ENCODE measurements at regions not wholly inside any gene's neighbourhood (a gene's known extent, or its start where the extent isn't known, plus 50 kb on each side); places are given as distances from the start of the nearest gene placed in this dataset.
A peak's percentile ranks its signal among the peaks of the same experiment; 100 is the strongest.
"Not testable (repeated sequence)": the region's sequence is repeated elsewhere in the genome, so short reads cannot be mapped to it uniquely, and the experiment has no call there.

GRCh38 chr20:11700831-11701230 lies 216.9 kb upstream of the BTBD3 start:
- H3K4me3 ChIP-seq (ENCODE audit: low read depth, low read length), result no peak overlapping the region
- no peaks in the 10 kb centered on the region for H3K27me3 ChIP-seq (ENCODE audit: control insufficient read depth, insufficient read depth, low read length)
- H3K9ac ChIP-seq (ENCODE audit: low read depth, low read length), result no peak overlapping the region
- H3K27ac ChIP-seq (ENCODE audit: low read depth, low read length), result no peak overlapping the region
- no peaks in the 10 kb centered on the region for H3K4me1 ChIP-seq (ENCODE audit: control insufficient read depth, insufficient read depth, low read length)
- 0 out of 2 replicates have a peak, but pooled peaks cover 6% of the 10 kb centered on the region for H3K9me3 ChIP-seq (ENCODE audit: control insufficient read depth, insufficient read depth, low read length)
- H3K36me3 ChIP-seq (ENCODE audit: control insufficient read depth, insufficient read depth, low read length), result no peaks in the 10 kb centered on the region

- H3K36me3 ChIP-seq (ENCODE audit: control insufficient read depth, insufficient read depth, low read length), result no peaks in the 10 kb centered on the region
- H3K9ac ChIP-seq (ENCODE audit: low read depth, low read length), result no peak overlapping the region
- H3K27ac ChIP-seq (ENCODE audit: low read depth, low read length), result no peak overlapping the region
- no peak overlapping the region for H3K4me3 ChIP-seq (ENCODE audit: low read depth, low read length)
- no peaks in the 10 kb centered on the region for H3K4me1 ChIP-seq (ENCODE audit: control insufficient read depth, insufficient read depth, low read length)
- peaks cover 9% of the 10 kb centered on the region; the same call in 1 of the 2 replicates for H3K9me3 ChIP-seq (ENCODE audit: control insufficient read depth, insufficient read depth, low read length)
- no peaks in the 10 kb centered on the region for H3K27me3 ChIP-seq (ENCODE audit: control insufficient read depth, insufficient read depth, low read length)
Observed at GRCh38 chr20:11702721-11703518, 214.8 kb upstream of the BTBD3 start.

GRCh38 chr20:11705512-11705911 lies 212.2 kb upstream of the BTBD3 start:
- H3K9ac ChIP-seq (ENCODE audit: low read depth, low read length), result no peak overlapping the region
- no peaks in the 10 kb centered on the region for H3K4me1 ChIP-seq (ENCODE audit: control insufficient read depth, insufficient read depth, low read length)
- H3K9me3 ChIP-seq (ENCODE audit: control insufficient read depth, insufficient read depth, low read length), result peaks cover 4% of the 10 kb centered on the region; the same call in 1 of the 2 replicates
- H3K36me3 ChIP-seq (ENCODE audit: control insufficient read depth, insufficient read depth, low read length), result no peaks in the 10 kb centered on the region
- H3K4me3 ChIP-seq (ENCODE audit: low read depth, low read length), result no peak overlapping the region
- H3K27ac ChIP-seq (ENCODE audit: low read depth, low read length), result no peak overlapping the region
- no peaks in the 10 kb centered on the region for H3K27me3 ChIP-seq (ENCODE audit: control insufficient read depth, insufficient read depth, low read length)

GRCh38 chr20:11708223-11708622 lies 209.5 kb upstream of the BTBD3 start:
- not testable (repeated sequence) for H3K27ac ChIP-seq (ENCODE audit: low read depth, low read length); H3K36me3 ChIP-seq (ENCODE audit: control insufficient read depth, insufficient read depth, low read length)

GRCh38 chr20:11711214-11711613 lies 206.5 kb upstream of the BTBD3 start:
- Histone ChIP-seq H3K4me1 (ENCODE audit: control insufficient read depth, insufficient read depth, low read length) (no peaks in the 10 kb centered on the region), H3K9me3 (ENCODE audit: control insufficient read depth, insufficient read depth, low read length) (no peaks in the 10 kb centered on the region), H3K9ac (ENCODE audit: low read depth, low read length) (no peak overlapping the region), H3K4me3 (ENCODE audit: low read depth, low read length) (no peak overlapping the region), H3K36me3 (ENCODE audit: control insufficient read depth, insufficient read depth, low read length) (no peaks in the 10 kb centered on the region), H3K27me3 (ENCODE audit: control insufficient read depth, insufficient read depth, low read length) (no peaks in the 10 kb centered on the region), H3K27ac (ENCODE audit: low read depth, low read length) (no peak overlapping the region)

More at GRCh38 chr20:11708223-11708622, 209.5 kb upstream of the BTBD3 start:
- not testable (repeated sequence) for H3K4me3 ChIP-seq (ENCODE audit: low read depth, low read length); H3K9ac ChIP-seq (ENCODE audit: low read depth, low read length); H3K9me3 ChIP-seq (ENCODE audit: control insufficient read depth, insufficient read depth, low read length); H3K4me1 ChIP-seq (ENCODE audit: control insufficient read depth, insufficient read depth, low read length); H3K27me3 ChIP-seq (ENCODE audit: control insufficient read depth, insufficient read depth, low read length)

- no peak overlapping the region for H3K27ac ChIP-seq (ENCODE audit: low read depth, low read length)
- no peak overlapping the region for H3K4me3 ChIP-seq (ENCODE audit: low read depth, low read length)
- no peaks in the 10 kb centered on the region for H3K27me3 ChIP-seq (ENCODE audit: control insufficient read depth, insufficient read depth, low read length)
- H3K9ac ChIP-seq (ENCODE audit: low read depth, low read length), result no peak overlapping the region
- H3K9me3 ChIP-seq (ENCODE audit: control insufficient read depth, insufficient read depth, low read length), result no peaks in the 10 kb centered on the region
- peaks cover 6% of the 10 kb centered on the region for H3K4me1 ChIP-seq (ENCODE audit: control insufficient read depth, insufficient read depth, low read length)
- no peaks in the 10 kb centered on the region for H3K36me3 ChIP-seq (ENCODE audit: control insufficient read depth, insufficient read depth, low read length)
Observed at GRCh38 chr20:11712639-11713160, 205.0 kb upstream of the BTBD3 start.

GRCh38 chr20:11714886-11715285 lies 202.8 kb upstream of the BTBD3 start:
- no peaks in the 10 kb centered on the region for H3K9me3 ChIP-seq (ENCODE audit: control insufficient read depth, insufficient read depth, low read length)
- no peak overlapping the region for H3K27ac ChIP-seq (ENCODE audit: low read depth, low read length)
- H3K4me1 ChIP-seq (ENCODE audit: control insufficient read depth, insufficient read depth, low read length), result peaks cover 28% of the 10 kb centered on the region
- H3K9ac ChIP-seq (ENCODE audit: low read depth, low read length), result no peak overlapping the region
- H3K4me3 ChIP-seq (ENCODE audit: low read depth, low read length), result no peak overlapping the region
- no peaks in the 10 kb centered on the region for H3K27me3 ChIP-seq (ENCODE audit: control insufficient read depth, insufficient read depth, low read length)
- no peaks in the 10 kb centered on the region for H3K36me3 ChIP-seq (ENCODE audit: control insufficient read depth, insufficient read depth, low read length)

- Histone ChIP-seq H3K27ac (ENCODE audit: low read depth, low read length) (no peak overlapping the region), H3K9me3 (ENCODE audit: control insufficient read depth, insufficient read depth, low read length) (no peaks in the 10 kb centered on the region), H3K27me3 (ENCODE audit: control insufficient read depth, insufficient read depth, low read length) (no peaks in the 10 kb centered on the region), H3K9ac (ENCODE audit: low read depth, low read length) (no peak overlapping the region), H3K4me1 (ENCODE audit: control insufficient read depth, insufficient read depth, low read length) (peaks cover 39% of the 10 kb centered on the region), H3K36me3 (ENCODE audit: control insufficient read depth, insufficient read depth, low read length) (no peaks in the 10 kb centered on the region), H3K4me3 (ENCODE audit: low read depth, low read length) (no peak overlapping the region)
Observed at GRCh38 chr20:11716239-11716944, 201.3 kb upstream of the BTBD3 start.

- H3K27me3 ChIP-seq (ENCODE audit: control insufficient read depth, insufficient read depth, low read length), result no peaks in the 10 kb centered on the region
- H3K36me3 ChIP-seq (ENCODE audit: control insufficient read depth, insufficient read depth, low read length), result no peaks in the 10 kb centered on the region
- H3K4me1 ChIP-seq (ENCODE audit: control insufficient read depth, insufficient read depth, low read length), result peaks cover 39% of the 10 kb centered on the region
- no peak overlapping the region for H3K4me3 ChIP-seq (ENCODE audit: low read depth, low read length)
- H3K27ac ChIP-seq (ENCODE audit: low read depth, low read length), result no peak overlapping the region
- no peak overlapping the region for H3K9ac ChIP-seq (ENCODE audit: low read depth, low read length)
- no peaks in the 10 kb centered on the region for H3K9me3 ChIP-seq (ENCODE audit: control insufficient read depth, insufficient read depth, low read length)
Observed at GRCh38 chr20:11716945-11717248, 200.8 kb upstream of the BTBD3 start.

GRCh38 chr20:11717562-11717961 lies 200.1 kb upstream of the BTBD3 start:
- H3K9me3 ChIP-seq (ENCODE audit: control insufficient read depth, insufficient read depth, low read length), result no peaks in the 10 kb centered on the region
- H3K27me3 ChIP-seq (ENCODE audit: control insufficient read depth, insufficient read depth, low read length), result no peaks in the 10 kb centered on the region
- H3K4me1 ChIP-seq (ENCODE audit: control insufficient read depth, insufficient read depth, low read length), result peaks cover 39% of the 10 kb centered on the region
- no peak overlapping the region for H3K27ac ChIP-seq (ENCODE audit: low read depth, low read length)
- H3K4me3 ChIP-seq (ENCODE audit: low read depth, low read length), result no peak overlapping the region
- H3K9ac ChIP-seq (ENCODE audit: low read depth, low read length), result no peak overlapping the region
- H3K36me3 ChIP-seq (ENCODE audit: control insufficient read depth, insufficient read depth, low read length), result no peaks in the 10 kb centered on the region

- Histone ChIP-seq H3K4me3 (ENCODE audit: low read depth, low read length) (peak overlapping the region; percentile 33; the same call in 1 of the 2 replicates), H3K27me3 (ENCODE audit: control insufficient read depth, insufficient read depth, low read length) (no peaks in the 10 kb centered on the region), H3K27ac (ENCODE audit: low read depth, low read length) (peak overlapping the region; percentile 88), H3K9me3 (ENCODE audit: control insufficient read depth, insufficient read depth, low read length) (no peaks in the 10 kb centered on the region), H3K4me1 (ENCODE audit: control insufficient read depth, insufficient read depth, low read length) (peaks cover 39% of the 10 kb centered on the region), H3K36me3 (ENCODE audit: control insufficient read depth, insufficient read depth, low read length) (no peaks in the 10 kb centered on the region), H3K9ac (ENCODE audit: low read depth, low read length) (no peak overlapping the region)
Observed at GRCh38 chr20:11718474-11719094, 199.1 kb upstream of the BTBD3 start.

Data from HUES48 (cell line).